HEK293T (cell line): ENCODE measurements at regions not wholly inside any gene's neighbourhood (a gene's known extent, or its start where the extent isn't known, plus 50 kb on each side); places are given as distances from the start of the nearest gene placed in this dataset.

Experiments used
- CTCF ChIA-PET: fragments of 350-600 bp; formaldehyde crosslinking; extraction: SDS; loops from one replicate; lab custom pipeline; 2021; ENCODE audit warnings: antibody characterized with exemption, inconsistent platforms; lab: Yijun Ruan, JAX
- POLR2A ChIA-PET: fragments of 350-600 bp; formaldehyde crosslinking; extraction: SDS; loops from one replicate; lab custom pipeline; 2020; ENCODE audit warnings: antibody characterized with exemption, inconsistent platforms; lab: Yijun Ruan, JAX
- DNase-seq: peaks from one replicate; pipeline ENCODE4 v3.0.0; 2012; ENCODE audit warnings: mixed read lengths; ENCODE audit errors: extremely low spot score
- ARNT ChIP-seq: fragments of 450-650 bp; IDR thresholded peaks from 2 replicates; pipeline ENCODE4 v1.6.1; 2017; ENCODE audit warnings: mild to moderate bottlenecking
- BHLHE40 ChIP-seq: fragments of 450-650 bp; IDR thresholded peaks from 2 replicates; pipeline ENCODE4 v1.6.1; 2016; ENCODE audit warnings: mild to moderate bottlenecking, moderate library complexity, borderline replicate concordance
- CTBP1 ChIP-seq: fragments of 450-650 bp; IDR thresholded peaks from 2 replicates; pipeline ENCODE4 v1.6.1; 2016; ENCODE audit warnings: borderline replicate concordance
- ELF4 ChIP-seq: fragments of 450-650 bp; IDR thresholded peaks from 2 replicates; pipeline ENCODE4 v1.6.1; 2017; ENCODE audit warnings: antibody characterized with exemption
- FOXA1 ChIP-seq: fragments of 450-650 bp; IDR thresholded peaks from 2 replicates; pipeline ENCODE4 v1.6.1; 2016; ENCODE audit warnings: mild to moderate bottlenecking
- FOXK2 ChIP-seq: fragments of 450-650 bp; IDR thresholded peaks from 2 replicates; pipeline ENCODE4 v1.6.1; 2016; ENCODE audit warnings: mild to moderate bottlenecking
- FOXM1 ChIP-seq: fragments of 450-650 bp; IDR thresholded peaks from 2 replicates; pipeline ENCODE4 v1.6.1; 2017; ENCODE audit warnings: mild to moderate bottlenecking, borderline replicate concordance
- HDGF ChIP-seq: fragments of 450-650 bp; IDR thresholded peaks from 2 replicates; pipeline ENCODE4 v1.6.1; 2017; ENCODE audit warnings: antibody characterized with exemption, borderline replicate concordance
- L3MBTL2 ChIP-seq: fragments of 450-650 bp; conservative IDR thresholded peaks from 2 replicates; pipeline ENCODE4 v1.6.1; 2016; ENCODE audit warnings: mild to moderate bottlenecking
- LEF1 ChIP-seq: fragments of 450-650 bp; IDR thresholded peaks from 2 replicates; pipeline ENCODE4 v1.6.1; 2017; ENCODE audit warnings: mild to moderate bottlenecking, borderline replicate concordance
- NFRKB ChIP-seq: fragments of 450-650 bp; IDR thresholded peaks from 2 replicates; pipeline ENCODE4 v1.6.1; 2016; ENCODE audit warnings: mild to moderate bottlenecking, moderate library complexity
- PKNOX1 ChIP-seq: fragments of 450-650 bp; IDR thresholded peaks from 2 replicates; pipeline ENCODE4 v1.6.1; 2016
- SP1 ChIP-seq: fragments of 450-650 bp; IDR thresholded peaks from 2 replicates; pipeline ENCODE4 v1.6.1; 2017
- SUZ12 ChIP-seq: fragments of 450-650 bp; IDR thresholded peaks from 2 replicates; pipeline ENCODE4 v1.6.1; 2016; ENCODE audit warnings: mild to moderate bottlenecking
- TARDBP ChIP-seq: fragments of 450-650 bp; IDR thresholded peaks from 2 replicates; pipeline ENCODE4 v1.6.1; 2016
- ZNF384 ChIP-seq: fragments of 450-650 bp; IDR thresholded peaks from 2 replicates; pipeline ENCODE4 v1.6.1; 2016

DNA sequence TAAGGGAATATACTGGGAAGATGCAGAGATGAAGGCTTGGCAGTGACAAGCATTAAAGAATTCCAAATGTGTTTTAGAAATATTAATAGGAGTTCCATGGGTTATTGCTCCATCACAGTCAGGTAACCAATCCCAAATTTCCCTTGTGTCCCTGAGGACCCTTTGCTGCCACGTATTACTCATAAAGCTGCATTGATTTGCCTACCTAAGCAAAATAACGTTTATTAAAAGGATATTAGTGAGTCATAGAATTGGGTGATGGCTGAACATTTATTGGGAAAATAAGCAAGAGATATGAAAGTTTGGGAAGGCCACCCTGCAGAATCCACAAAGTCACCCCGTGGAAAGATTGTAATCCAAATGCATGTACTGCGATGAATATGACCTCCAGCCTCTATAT is 782.1 kb downstream of the RAPGEF2 start:
- ChIA-PET CTCF (no interaction called here), POLR2A (no interaction called here)
- no peak for TF ChIP-seq L3MBTL2
- TF ChIP-seq BHLHE40 = no peak
- TF ChIP-seq FOXM1 = no peak
- no peak for TF ChIP-seq ELF4
- TF ChIP-seq TARDBP = no peak
- TF ChIP-seq CTBP1 = no peak
- TF ChIP-seq FOXA1 = no peak
- TF ChIP-seq LEF1 = no peak
- no peak for TF ChIP-seq SP1
- no peak for TF ChIP-seq HDGF
- no peak for TF ChIP-seq ARNT
- no peak for TF ChIP-seq NFRKB
- no peak for TF ChIP-seq FOXK2
- no peak for DNase-seq

DNA sequence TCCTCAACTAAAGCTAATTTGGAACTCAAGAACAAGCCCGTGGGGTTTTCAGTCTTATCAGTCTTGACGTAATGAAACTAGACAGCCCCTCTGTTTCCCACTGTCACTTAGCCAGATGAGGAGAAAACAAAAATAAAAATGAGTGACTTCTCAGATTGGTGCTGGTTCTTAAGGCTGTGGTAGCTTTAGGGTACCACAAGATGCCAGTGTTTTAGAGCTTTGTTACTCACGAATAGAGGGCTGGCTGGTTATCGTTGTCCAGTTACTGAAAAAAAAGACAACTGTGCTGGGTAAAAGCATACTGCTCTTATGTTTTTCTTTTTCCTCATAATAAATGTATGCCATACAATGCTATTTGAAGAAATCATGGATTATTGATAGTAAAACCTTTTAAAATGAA is 796.7 kb downstream of the RAPGEF2 start:
- TF ChIP-seq FOXK2 (no peak), ZNF384 (no peak), HDGF (no peak), NFRKB (no peak), TARDBP (no peak)
- DNase-seq = no peak
- ChIA-PET POLR2A (no interaction called here), CTCF (no interaction called here)

DNA sequence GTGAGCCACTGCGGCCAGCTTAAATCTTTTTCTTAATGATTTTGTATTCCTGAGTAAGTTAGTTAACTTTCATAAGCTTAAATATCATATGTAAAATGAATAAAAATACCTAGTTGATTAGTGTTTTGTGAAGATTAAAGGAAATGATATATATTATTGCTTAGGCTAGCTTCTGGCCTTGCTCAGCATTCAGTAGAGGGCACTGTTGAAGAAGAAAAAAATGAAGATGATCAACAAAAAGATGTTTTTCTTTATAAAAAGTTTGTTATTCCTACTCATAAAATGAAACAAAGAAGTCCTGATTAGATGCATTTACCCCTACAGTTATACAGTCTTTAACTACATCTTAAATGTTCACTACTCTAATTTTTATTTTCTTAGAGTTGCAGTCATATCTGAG is 797.7 kb downstream of the RAPGEF2 start:
- ChIA-PET CTCF (interaction anchor here (1.3 kb wide), 1 partner anchor 136 kb away, joined by 3 read pairs; no protein-coding TSS in a partner anchor), POLR2A (no interaction called here)
- no peak for DNase-seq
- TF ChIP-seq FOXM1 (no peak), FOXK2 (no peak), TARDBP (no peak), SP1 (no peak), L3MBTL2 (no peak), SUZ12 (no peak), LEF1 (no peak), ZNF384 (no peak), ELF4 (no peak), NFRKB (no peak), FOXA1 (no peak), CTBP1 (no peak), BHLHE40 (no peak), PKNOX1 (no peak), HDGF (no peak), ARNT (no peak)

- ChIA-PET POLR2A (no interaction called here), CTCF (no interaction called here)
- no peak for DNase-seq
- TF ChIP-seq BHLHE40 (no peak), PKNOX1 (no peak), SUZ12 (no peak), CTBP1 (no peak), TARDBP (no peak), ELF4 (no peak), FOXM1 (no peak), L3MBTL2 (no peak), ARNT (no peak), NFRKB (no peak), FOXA1 (no peak), FOXK2 (no peak), HDGF (no peak), LEF1 (no peak), ZNF384 (no peak)
Observed at GRCh38 chr4:159902648-159903047, 799.8 kb downstream of the RAPGEF2 start.

DNA sequence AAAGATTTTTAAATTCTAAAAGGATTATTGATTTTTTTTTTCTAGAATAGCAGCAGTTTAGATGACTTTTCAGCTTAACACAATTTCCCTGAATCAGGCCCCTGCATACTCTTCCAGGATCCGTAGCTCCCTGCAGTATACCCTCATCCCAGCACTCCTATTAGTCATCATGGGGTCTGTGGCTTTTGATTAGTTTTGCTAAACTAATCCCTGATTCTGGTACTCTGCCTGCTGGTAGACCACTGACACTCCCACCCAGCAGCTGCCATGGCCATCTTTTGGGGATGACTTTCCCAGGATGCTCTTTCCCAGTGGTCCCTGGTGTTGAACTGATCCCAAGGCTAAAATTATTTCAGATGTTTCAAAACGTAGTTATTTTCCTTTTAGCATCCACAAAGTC is 802.0 kb downstream of the RAPGEF2 start:
- TF ChIP-seq LEF1 (no peak), L3MBTL2 (no peak), PKNOX1 (no peak), BHLHE40 (no peak), ARNT (no peak), FOXK2 (no peak), TARDBP (no peak), SUZ12 (no peak), FOXA1 (no peak), NFRKB (no peak), HDGF (no peak), FOXM1 (no peak), ELF4 (no peak), ZNF384 (no peak), CTBP1 (no peak)
- POLR2A ChIA-PET = no interaction called here
- no peak for DNase-seq
- CTCF ChIA-PET = no interaction called here

DNA sequence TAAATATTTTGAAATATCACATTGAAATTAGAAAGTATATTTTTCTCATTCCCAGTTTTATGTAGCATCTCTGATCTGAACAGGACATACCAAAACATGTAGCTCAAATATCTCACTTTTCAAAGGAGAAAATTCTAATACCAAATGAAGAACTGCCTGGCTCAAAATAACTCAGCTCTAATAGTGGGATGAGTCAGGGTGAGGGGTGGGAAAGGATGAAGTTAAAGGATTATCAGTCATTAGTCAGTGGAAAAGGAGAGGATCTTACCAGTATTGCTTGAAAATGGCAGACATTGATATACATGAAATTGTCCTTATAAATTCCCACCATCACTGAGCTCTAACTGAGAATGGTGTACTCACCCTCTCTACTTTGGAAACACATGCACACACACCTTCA is 803.2 kb downstream of the RAPGEF2 start:
- TF ChIP-seq SP1 (no peak), TARDBP (no peak), PKNOX1 (no peak)
- ChIA-PET POLR2A (no interaction called here), CTCF (no interaction called here)
- DNase-seq = no peak
